Right atrium auricular region (tissue), 2 donors: ENCODE measurements at regions not wholly inside any gene's neighbourhood (a gene's known extent, or its start where the extent isn't known, plus 50 kb on each side); places are given as distances from the start of the nearest gene placed in this dataset.
"Not testable (repeated sequence)": the region's sequence is repeated elsewhere in the genome, so short reads cannot be mapped to it uniquely, and the experiment has no call there.

Experiments used
- DNase-seq: peaks from one replicate; pipeline ENCODE4 v3.0.0-alpha.2; 2019; ENCODE audit warnings: low spot score
- H3K27ac ChIP-seq, 2 donors: fragments of 200-600 bp; sonication (generic); 1 replicate in 1 of 2; 2 replicates in 1 of 2; pipeline ENCODE4 v1.5.1; 2016 to 2019
- H3K27me3 ChIP-seq, 2 donors: fragments of 200-600 bp; sonication (generic); one replicate each; pipeline versions ENCODE4 v1.5.1 to v1.6.0; 2017 to 2019
- H3K36me3 ChIP-seq: fragments of 200-600 bp; sonication (generic); one replicate; pipeline ENCODE4 v1.5.1; 2016
- H3K4me1 ChIP-seq, 2 donors: fragments of 200-600 bp; sonication (generic); one replicate each; pipeline versions ENCODE4 v1.5.1 to v1.6.0; 2017 to 2019
- H3K4me3 ChIP-seq, 2 donors: fragments of 200-600 bp; sonication (generic); 1 replicate in 1 of 2; 2 replicates in 1 of 2; pipeline ENCODE4 v1.5.1; 2017 to 2019; ENCODE audit warnings: mild to moderate bottlenecking in 1 of 2, moderate library complexity in 1 of 2
- H3K9me3 ChIP-seq, 2 donors: fragments of 200-600 bp; sonication (generic); one replicate each; pipeline ENCODE4 v1.5.1; 2019
- CTCF ChIP-seq, 2 donors: fragments of 200-600 bp; sonication (generic); IDR thresholded peaks; one replicate each; pipeline ENCODE4 v1.5.1; 2019; ENCODE audit warnings: antibody characterized with exemption in 2 of 2

DNA sequence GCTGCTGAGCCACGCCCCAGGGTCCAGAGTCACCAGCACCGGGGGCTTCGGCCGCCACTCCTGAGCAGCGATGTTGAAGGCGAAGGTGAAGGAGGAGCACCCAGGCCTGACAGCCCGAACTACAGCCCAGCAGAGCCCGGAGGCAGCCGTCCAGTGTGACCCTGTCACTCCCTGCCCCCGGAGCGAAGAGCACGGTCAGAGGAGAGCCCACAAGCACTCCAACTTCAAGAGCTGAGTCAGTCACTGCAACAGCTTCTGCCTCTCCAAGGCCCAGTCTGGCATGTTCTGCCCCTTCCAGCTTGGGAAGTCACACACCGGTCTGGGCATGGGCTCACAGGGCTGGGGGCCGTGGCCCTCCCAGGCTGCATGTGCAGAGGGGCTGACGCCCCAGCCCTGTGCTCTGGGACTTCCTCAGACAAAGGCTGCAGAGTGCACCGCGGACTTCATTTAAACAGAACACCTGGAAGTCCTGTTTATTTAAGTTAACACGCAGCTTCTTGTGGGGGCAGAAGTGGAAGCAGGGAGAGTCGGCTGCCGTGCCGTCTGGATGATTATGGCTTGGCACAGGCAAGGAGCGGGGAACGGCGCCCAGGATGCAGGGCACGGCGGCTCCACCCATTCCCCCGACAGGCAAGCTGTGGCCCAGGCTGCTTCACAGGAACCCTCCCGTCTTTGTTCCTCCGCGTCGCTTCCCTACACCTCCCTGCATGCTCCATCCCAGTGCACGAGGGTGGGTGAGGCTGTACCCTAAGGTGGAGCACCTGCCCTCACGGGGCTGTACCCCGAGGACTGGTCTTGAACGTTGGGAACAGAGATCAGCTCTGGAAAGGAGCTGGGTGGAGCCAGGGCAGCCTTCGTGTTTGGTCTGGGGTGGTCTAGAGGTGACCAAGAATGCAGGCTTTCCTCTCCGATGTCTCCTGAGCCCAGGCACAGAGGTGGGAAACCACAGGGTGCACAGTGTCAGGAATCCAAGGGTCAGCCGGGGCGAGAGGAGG lies 68.9 kb upstream of the METRNL start:
- Histone ChIP-seq H3K27me3 (no peaks in the 10 kb centered on the region), H3K4me1 (no peaks in the 10 kb centered on the region), H3K36me3 (no peaks in the 10 kb centered on the region), H3K27ac (no peak overlapping the region), H3K4me3 (no peak overlapping the region), H3K9me3 (no peaks in the 10 kb centered on the region)
- no peak for DNase-seq
- no peak for TF ChIP-seq CTCF (IDR thresholded peaks at IDR 0.05)

DNA sequence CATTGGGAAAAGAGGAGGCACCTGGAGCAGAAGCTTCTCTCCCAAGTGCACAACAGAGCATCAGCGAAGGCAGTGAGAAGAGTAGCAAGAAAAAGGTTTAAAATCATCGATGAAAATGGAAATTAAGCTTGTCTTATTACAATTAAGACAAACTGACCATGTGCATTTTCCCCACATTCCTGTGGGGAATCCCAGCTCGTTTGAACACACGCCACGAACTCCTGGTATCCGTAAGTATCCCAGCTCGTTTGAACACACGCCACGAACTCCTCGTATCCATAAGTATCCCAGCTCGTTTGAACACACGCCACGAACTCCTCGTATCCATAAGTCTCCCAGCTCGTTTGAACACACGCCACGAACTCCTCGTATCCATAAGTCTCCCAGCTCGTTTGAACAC lies 67.7 kb upstream of the METRNL start:
- not testable (repeated sequence) for H3K27me3 ChIP-seq, H3K4me1 ChIP-seq, DNase-seq, H3K36me3 ChIP-seq, H3K9me3 ChIP-seq, H3K4me3 ChIP-seq, H3K27ac ChIP-seq

DNA sequence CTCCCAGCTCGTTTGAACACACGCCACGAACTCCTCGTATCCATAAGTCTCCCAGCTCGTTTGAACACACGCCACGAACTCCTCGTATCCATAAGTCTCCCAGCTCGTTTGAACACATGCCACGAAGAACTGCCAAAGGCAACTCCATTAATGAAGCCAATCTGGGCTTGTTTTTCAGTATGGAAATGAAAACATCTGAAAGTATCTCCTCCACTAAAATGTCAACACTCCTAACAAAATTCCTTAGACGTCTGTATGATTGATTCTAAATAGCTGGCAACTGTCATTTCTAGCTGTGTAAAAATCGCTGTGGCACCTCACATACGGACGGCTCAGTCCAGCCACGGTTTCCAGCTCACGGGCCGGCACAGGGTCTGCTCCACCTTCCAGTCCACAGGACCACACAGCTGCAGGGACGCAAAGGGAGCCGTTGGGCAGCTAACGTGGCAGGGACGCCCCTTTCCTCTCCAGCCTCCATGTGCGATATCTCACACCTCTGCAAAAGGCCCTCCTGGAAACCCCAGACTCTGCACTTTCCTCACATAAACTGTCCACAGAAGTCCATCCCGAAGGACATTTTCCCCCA lies 67.1 kb upstream of the METRNL start:
- no peaks in the 10 kb centered on the region for H3K9me3 ChIP-seq
- TF ChIP-seq CTCF (IDR thresholded peaks at IDR 0.05) = no peak
- DNase-seq = no peak
- H3K27me3 ChIP-seq = no peaks in the 10 kb centered on the region
- no peak overlapping the region for H3K27ac ChIP-seq
- H3K4me3 ChIP-seq = no peak overlapping the region
- no peaks in the 10 kb centered on the region for H3K36me3 ChIP-seq
- H3K4me1 ChIP-seq = no peaks in the 10 kb centered on the region

GRCh38 chr17:83012868-83013778 lies 66.3 kb upstream of the METRNL start:
- no peak for DNase-seq
- H3K36me3 ChIP-seq = no peaks in the 10 kb centered on the region
- H3K27me3 ChIP-seq = no peaks in the 10 kb centered on the region
- H3K9me3 ChIP-seq = no peaks in the 10 kb centered on the region
- no peak overlapping the region for H3K27ac ChIP-seq
- no peak overlapping the region for H3K4me3 ChIP-seq
- H3K4me1 ChIP-seq = no peaks in the 10 kb centered on the region
- TF ChIP-seq CTCF (IDR thresholded peaks at IDR 0.05) = no peak

DNA sequence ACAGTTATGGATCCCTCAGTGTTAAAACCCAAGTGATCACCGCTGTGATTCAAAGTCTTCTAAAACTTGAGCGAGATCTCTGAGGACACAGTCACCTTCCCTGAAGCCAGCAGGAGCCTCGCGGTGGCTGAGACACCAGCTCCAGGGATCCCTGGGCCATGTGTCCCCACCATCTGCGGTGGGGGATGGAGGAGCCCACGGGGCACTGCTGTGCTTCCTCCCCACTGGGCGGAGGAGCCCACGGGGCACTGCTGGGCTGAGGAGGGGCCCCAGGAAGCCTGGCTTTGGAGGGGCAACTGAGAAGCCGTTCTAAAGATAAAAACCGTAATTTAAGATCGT lies 65.7 kb upstream of the METRNL start:
- no peaks in the 10 kb centered on the region for H3K36me3 ChIP-seq
- H3K9me3 ChIP-seq = no peaks in the 10 kb centered on the region
- H3K27ac ChIP-seq = no peak overlapping the region
- no peaks in the 10 kb centered on the region for H3K27me3 ChIP-seq
- TF ChIP-seq CTCF (IDR thresholded peaks at IDR 0.05) = no peak
- no peaks in the 10 kb centered on the region for H3K4me1 ChIP-seq
- DNase-seq = no peak
- no peak overlapping the region for H3K4me3 ChIP-seq

DNA sequence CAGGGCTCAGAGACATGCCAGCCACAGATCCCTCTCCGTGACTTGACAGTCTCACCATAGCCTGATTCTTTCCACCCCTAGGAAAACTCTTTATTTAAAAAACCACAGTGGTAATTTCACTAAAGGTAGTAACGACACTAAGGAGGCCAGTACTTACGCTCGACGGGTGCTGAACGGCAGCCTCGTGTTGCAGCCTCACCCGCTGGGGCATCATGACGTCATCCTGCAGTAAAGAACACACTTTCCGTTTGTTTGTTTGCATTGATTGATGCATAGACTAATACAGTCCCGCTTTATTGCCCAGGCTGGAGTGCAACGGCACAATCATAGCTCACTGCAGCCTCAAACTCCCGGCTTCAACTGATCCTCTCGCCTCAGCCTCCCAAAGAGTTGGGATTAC lies 65.1 kb upstream of the METRNL start:
- Histone ChIP-seq H3K36me3 (no peaks in the 10 kb centered on the region), H3K4me3 (no peak overlapping the region), H3K27ac (no peak overlapping the region), H3K4me1 (no peaks in the 10 kb centered on the region), H3K9me3 (no peaks in the 10 kb centered on the region), H3K27me3 (no peaks in the 10 kb centered on the region)
- no peak for TF ChIP-seq CTCF (IDR thresholded peaks at IDR 0.05)
- DNase-seq = no peak
